Nephron (organoid): ENCODE measurements at regions not wholly inside any gene's neighbourhood (a gene's known extent, or its start where the extent isn't known, plus 50 kb on each side); places are given as distances from the start of the nearest gene placed in this dataset.

ENCODE experiments used
- H3K27ac Mint-ChIP-seq, 3 experiments: 2 replicates each; pipeline ENCODE4 v1.8.0; 2020; ENCODE audit warnings: mixed read lengths in 3 of 3, mild to moderate bottlenecking in 2 of 3, moderate library complexity in 1 of 3
- H3K27me3 Mint-ChIP-seq: 2 replicates; pipeline ENCODE4 v1.8.0; 2021; ENCODE audit warnings: low read depth, mild to moderate bottlenecking, moderate library complexity, mixed read lengths
- H3K36me3 Mint-ChIP-seq: 2 replicates; pipeline ENCODE4 v1.8.0; 2020; ENCODE audit warnings: low read depth, mixed read lengths
- H3K4me1 Mint-ChIP-seq: 2 replicates; pipeline ENCODE4 v1.8.0; 2020; ENCODE audit warnings: mixed read lengths
- H3K4me3 Mint-ChIP-seq, 3 experiments: 2 replicates each; pipeline ENCODE4 v1.8.0; 2020; ENCODE audit warnings: mild to moderate bottlenecking in 3 of 3, mixed read lengths in 3 of 3, moderate library complexity in 2 of 3
- H3K9me3 Mint-ChIP-seq: 2 replicates; pipeline ENCODE4 v1.8.0; 2020; ENCODE audit warnings: mixed read lengths
- TF ChIP-seq, protein P1 (sequence below), 3 experiments: fragments of 200-600 bp; sonication (generic); IDR thresholded peaks; one replicate each; pipeline ENCODE4 v1.5.0; 2021; ENCODE audit warnings: antibody characterized with exemption in 3 of 3; ENCODE audit not compliant: unreplicated experiment in 3 of 3

DNA sequence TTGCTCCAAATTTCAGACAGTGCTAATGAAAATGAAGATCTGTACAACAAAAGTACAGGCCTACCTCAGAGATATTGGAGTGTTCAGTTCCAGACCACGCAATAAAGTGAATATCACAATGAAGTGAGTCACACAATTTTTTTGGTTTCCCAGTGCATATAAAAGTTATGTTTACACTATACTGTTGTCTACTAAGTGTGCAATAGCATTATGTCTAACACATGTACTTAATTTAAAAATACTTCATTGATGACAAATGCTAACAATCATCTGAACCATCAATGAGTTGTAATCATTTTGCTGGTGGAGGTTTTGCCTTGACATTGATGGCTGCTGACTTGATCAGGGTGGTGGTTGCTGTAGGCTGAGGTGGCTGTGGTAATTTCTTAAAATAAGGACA lies 60.6 kb upstream of the E2F8 start:
- Mint-ChIP-seq H3K4me3 (no peak overlapping the region), H3K9me3 (no peaks in the 10 kb centered on the region), H3K27me3 (peaks cover 28% of the 10 kb centered on the region)

DNA sequence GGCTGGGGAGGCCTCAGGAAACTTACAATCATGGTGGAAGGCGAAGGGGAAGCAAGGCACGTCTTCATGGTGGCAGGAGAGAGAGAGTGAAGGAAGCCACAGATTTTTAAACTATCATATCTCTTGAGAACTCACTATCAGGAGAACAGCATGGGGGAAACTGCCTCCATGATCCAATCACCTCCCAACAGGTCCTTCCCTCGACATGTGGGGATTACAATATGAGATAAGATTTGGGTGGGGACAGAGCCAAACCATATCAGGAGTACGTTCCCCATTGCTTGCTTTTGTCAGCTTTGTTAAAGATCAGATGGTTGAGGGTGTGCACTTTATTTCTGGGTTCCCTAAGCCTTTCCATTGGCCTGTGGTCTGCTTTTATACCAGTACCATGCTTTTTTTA lies 53.7 kb upstream of the E2F8 start:
- no peaks in the 10 kb centered on the region for H3K9me3 Mint-ChIP-seq
- no peaks in the 10 kb centered on the region for H3K36me3 Mint-ChIP-seq
- TF ChIP-seq, protein P1, sequence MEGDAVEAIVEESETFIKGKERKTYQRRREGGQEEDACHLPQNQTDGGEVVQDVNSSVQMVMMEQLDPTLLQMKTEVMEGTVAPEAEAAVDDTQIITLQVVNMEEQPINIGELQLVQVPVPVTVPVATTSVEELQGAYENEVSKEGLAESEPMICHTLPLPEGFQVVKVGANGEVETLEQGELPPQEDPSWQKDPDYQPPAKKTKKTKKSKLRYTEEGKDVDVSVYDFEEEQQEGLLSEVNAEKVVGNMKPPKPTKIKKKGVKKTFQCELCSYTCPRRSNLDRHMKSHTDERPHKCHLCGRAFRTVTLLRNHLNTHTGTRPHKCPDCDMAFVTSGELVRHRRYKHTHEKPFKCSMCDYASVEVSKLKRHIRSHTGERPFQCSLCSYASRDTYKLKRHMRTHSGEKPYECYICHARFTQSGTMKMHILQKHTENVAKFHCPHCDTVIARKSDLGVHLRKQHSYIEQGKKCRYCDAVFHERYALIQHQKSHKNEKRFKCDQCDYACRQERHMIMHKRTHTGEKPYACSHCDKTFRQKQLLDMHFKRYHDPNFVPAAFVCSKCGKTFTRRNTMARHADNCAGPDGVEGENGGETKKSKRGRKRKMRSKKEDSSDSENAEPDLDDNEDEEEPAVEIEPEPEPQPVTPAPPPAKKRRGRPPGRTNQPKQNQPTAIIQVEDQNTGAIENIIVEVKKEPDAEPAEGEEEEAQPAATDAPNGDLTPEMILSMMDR (IDR thresholded peaks at IDR 0.05; ENCODE audit: unreplicated experiment in 3 of 3), result no peak
- peaks cover 20% of the 10 kb centered on the region for H3K27me3 Mint-ChIP-seq
- H3K27ac Mint-ChIP-seq, result no peak overlapping the region
- no peaks in the 10 kb centered on the region for H3K4me1 Mint-ChIP-seq
- H3K4me3 Mint-ChIP-seq, result no peak overlapping the region

More for the DNA sequence above, 60.6 kb upstream of the E2F8 start:
- TF ChIP-seq, protein P1 (IDR thresholded peaks at IDR 0.05; ENCODE audit: unreplicated experiment in 3 of 3), result no peak
- Mint-ChIP-seq H3K4me1 (no peaks in the 10 kb centered on the region), H3K27ac (no peak overlapping the region), H3K36me3 (no peaks in the 10 kb centered on the region)

DNA sequence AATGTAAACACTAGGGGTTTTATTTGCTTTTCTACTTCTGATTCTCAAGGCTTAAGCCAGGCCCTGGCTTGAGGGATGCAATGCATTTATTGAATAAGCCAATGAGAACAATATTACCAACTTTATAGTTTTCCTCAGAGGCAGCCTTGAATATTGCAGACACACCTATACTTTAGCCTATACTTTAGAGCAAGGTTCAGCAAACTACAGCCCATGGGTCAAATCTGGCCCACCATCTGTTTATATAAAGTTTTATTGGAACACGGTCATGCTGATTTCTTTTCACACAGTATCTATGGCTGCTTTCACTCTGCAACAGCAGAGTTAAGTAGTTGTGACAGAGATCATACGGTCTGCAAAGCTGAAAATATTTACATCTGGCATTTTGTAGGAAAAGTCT lies 50.3 kb upstream of the E2F8 start:
- Mint-ChIP-seq H3K27ac (no peak overlapping the region), H3K9me3 (no peaks in the 10 kb centered on the region), H3K27me3 (peaks cover 12% of the 10 kb centered on the region), H3K4me1 (no peaks in the 10 kb centered on the region), H3K4me3 (no peak overlapping the region), H3K36me3 (no peaks in the 10 kb centered on the region)
- TF ChIP-seq, protein P1 (IDR thresholded peaks at IDR 0.05; ENCODE audit: unreplicated experiment in 3 of 3), result no peak
